LNCAP (cell line): ENCODE measurements at regions not wholly inside any gene's neighbourhood (a gene's known extent, or its start where the extent isn't known, plus 50 kb on each side); places are given as distances from the start of the nearest gene placed in this dataset.

Source experiments
- CTCF ChIP-seq: fragments of 450-650 bp; IDR thresholded peaks from 2 replicates; pipeline ENCODE4 v1.5.1; 2017; ENCODE audit warnings: mild to moderate bottlenecking

GRCh38 chr9:101840694-101841188 lies 102.3 kb upstream of the GRIN3A start:
- no peak for TF ChIP-seq CTCF

- no peak for TF ChIP-seq CTCF
Measured at GRCh38 chr9:101836021-101836420, 97.6 kb upstream of the GRIN3A start.

GRCh38 chr9:101832486-101832885 lies 94.0 kb upstream of the GRIN3A start:
- no peak for TF ChIP-seq CTCF

GRCh38 chr9:101814064-101814463 lies 75.6 kb upstream of the GRIN3A start:
- TF ChIP-seq CTCF, result no peak

- TF ChIP-seq CTCF, result no peak
Measured at GRCh38 chr9:101796044-101796443, 57.6 kb upstream of the GRIN3A start.

GRCh38 chr9:101795147-101795546 lies 56.7 kb upstream of the GRIN3A start:
- TF ChIP-seq CTCF, result no peak

- TF ChIP-seq CTCF, result no peak
Measured at GRCh38 chr9:101792475-101792874, 54.0 kb upstream of the GRIN3A start.

- TF ChIP-seq CTCF, result peak; percentile 81
Measured at GRCh38 chr9:101791938-101792337, 53.5 kb upstream of the GRIN3A start.
